ENCODE measurements at regions not wholly inside any gene's neighbourhood (a gene's known extent, or its start where the extent isn't known, plus 50 kb on each side); places are given as distances from the start of the nearest gene placed in this dataset.
"Not testable (repeated sequence)": the region's sequence is repeated elsewhere in the genome, so short reads cannot be mapped to it uniquely, and the experiment has no call there.

- H3K36me3 ChIP-seq, result no peaks in the 10 kb centered on the region
- H3K4me3 ChIP-seq (ENCODE audit: low read depth, low read length), result no peak overlapping the region
- H3K27me3 ChIP-seq, result no peaks in the 10 kb centered on the region
- peaks cover 2% of the 10 kb centered on the region for H3K4me1 ChIP-seq
- TF ChIP-seq CTCF (IDR thresholded peaks at IDR 0.05; ENCODE audit: low read depth, low read length), result no peak
- H3K9me3 ChIP-seq, result no peaks in the 10 kb centered on the region
- no peak for DNase-seq
Observed at GRCh38 chr1:29682919-29683295, 446.6 kb downstream of the PTPRU start.

GRCh38 chr1:29682171-29682918 lies 446.0 kb downstream of the PTPRU start:
- TF ChIP-seq CTCF (IDR thresholded peaks at IDR 0.05; ENCODE audit: low read depth, low read length), result no peak

GRCh38 chr1:29681416-29681815 lies 445.1 kb downstream of the PTPRU start:
- H3K27me3 ChIP-seq; H3K4me3 ChIP-seq (ENCODE audit: low read depth, low read length); H3K4me1 ChIP-seq; DNase-seq; H3K36me3 ChIP-seq; H3K9me3 ChIP-seq: not testable (repeated sequence)

More at GRCh38 chr1:29682171-29682918, 446.0 kb downstream of the PTPRU start:
- no peak for DNase-seq
- peaks cover 2% of the 10 kb centered on the region; the same call in 1 of the 2 replicates for H3K4me1 ChIP-seq
- no peaks in the 10 kb centered on the region for H3K36me3 ChIP-seq
- H3K27me3 ChIP-seq, result no peaks in the 10 kb centered on the region
- H3K4me3 ChIP-seq (ENCODE audit: low read depth, low read length), result no peak overlapping the region
- no peaks in the 10 kb centered on the region for H3K9me3 ChIP-seq

GRCh38 chr1:29679828-29680558 lies 443.7 kb downstream of the PTPRU start:
- Histone ChIP-seq H3K4me1 (no peaks in the 10 kb centered on the region), H3K27me3 (no peaks in the 10 kb centered on the region), H3K9me3 (no peaks in the 10 kb centered on the region), H3K36me3 (no peaks in the 10 kb centered on the region), H3K4me3 (ENCODE audit: low read depth, low read length) (no peak overlapping the region)
- TF ChIP-seq CTCF (IDR thresholded peaks at IDR 0.05; ENCODE audit: low read depth, low read length), result no peak
- DNase-seq, result no peak

- no peaks in the 10 kb centered on the region for H3K27me3 ChIP-seq
- no peaks in the 10 kb centered on the region for H3K36me3 ChIP-seq
- no peak overlapping the region for H3K4me3 ChIP-seq (ENCODE audit: low read depth, low read length)
- H3K4me1 ChIP-seq, result no peaks in the 10 kb centered on the region
- DNase-seq, result no peak
- H3K9me3 ChIP-seq, result no peaks in the 10 kb centered on the region
- no peak for TF ChIP-seq CTCF (IDR thresholded peaks at IDR 0.05; ENCODE audit: low read depth, low read length)
Observed at GRCh38 chr1:29679316-29679715, 443.0 kb downstream of the PTPRU start.

- H3K36me3 ChIP-seq, result no peaks in the 10 kb centered on the region
- H3K27me3 ChIP-seq, result no peaks in the 10 kb centered on the region
- no peaks in the 10 kb centered on the region for H3K9me3 ChIP-seq
- no peak for TF ChIP-seq CTCF (IDR thresholded peaks at IDR 0.05; ENCODE audit: low read depth, low read length)
- H3K4me1 ChIP-seq, result no peaks in the 10 kb centered on the region
- no peak overlapping the region for H3K4me3 ChIP-seq (ENCODE audit: low read depth, low read length)
- no peak for DNase-seq
Observed at GRCh38 chr1:29677028-29678024, 441.0 kb downstream of the PTPRU start.
